ENCODE measurements at regions not wholly inside any gene's neighbourhood (a gene's known extent, or its start where the extent isn't known, plus 50 kb on each side); places are given as distances from the start of the nearest gene placed in this dataset.
A peak's percentile ranks its signal among the peaks of the same experiment; 100 is the strongest.

DNA sequence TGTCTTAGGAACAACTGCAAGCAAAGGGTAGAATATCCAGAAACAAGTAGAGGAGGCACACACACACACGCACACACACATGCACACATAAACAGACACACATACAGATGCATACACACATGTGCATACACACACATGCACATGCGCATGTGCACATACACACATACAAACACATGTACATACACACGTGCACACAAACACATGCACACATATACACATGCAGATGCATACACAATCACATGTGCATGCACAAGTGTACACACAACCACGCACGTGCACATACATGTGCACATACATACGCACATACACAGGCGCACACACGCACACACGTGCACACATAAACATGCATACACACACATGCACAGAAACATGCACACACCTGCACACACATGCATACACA is 206.5 kb upstream of the OPRM1 start:
- in situ Hi-C loops (cut with HindIII; ENCODE audit: low pct_ligation_motif_present, low sequenced_read_pairs), result no loop called here

DNA sequence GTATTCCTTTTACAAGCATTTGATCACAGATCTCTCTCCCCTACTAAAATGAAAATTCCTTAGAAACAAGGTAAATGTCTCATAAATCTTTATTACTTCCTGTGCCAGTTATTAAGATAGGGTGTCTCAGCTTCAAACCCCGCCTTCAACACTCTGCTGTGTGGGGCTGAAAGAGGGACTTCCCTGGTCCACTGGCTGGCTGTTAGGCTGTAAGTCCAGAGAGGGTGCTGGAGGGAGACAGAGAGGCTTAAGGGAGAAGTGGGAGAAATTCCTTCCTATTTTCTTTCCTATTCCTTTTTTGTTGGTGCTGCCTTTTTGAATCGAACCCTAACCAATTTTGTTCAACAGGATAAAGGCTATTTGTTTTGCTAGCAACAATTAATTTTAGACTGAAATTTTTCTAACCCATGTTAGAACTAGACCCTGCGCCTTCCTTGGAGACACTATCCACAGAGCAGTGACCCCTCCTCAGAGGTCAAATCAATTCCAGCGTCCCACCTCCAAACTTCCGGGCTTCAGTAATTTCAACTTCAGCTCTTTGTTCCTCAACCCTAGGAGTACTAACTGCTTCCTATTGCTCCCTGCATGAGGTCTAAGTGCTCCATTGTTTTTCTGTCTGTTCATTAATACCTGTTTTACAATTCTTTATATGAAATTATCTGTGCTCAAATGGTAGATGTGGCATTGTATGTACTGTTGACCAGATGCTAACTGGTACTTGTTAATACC is 207.5 kb upstream of the OPRM1 start:
- TF ChIP-seq, protein P1, sequence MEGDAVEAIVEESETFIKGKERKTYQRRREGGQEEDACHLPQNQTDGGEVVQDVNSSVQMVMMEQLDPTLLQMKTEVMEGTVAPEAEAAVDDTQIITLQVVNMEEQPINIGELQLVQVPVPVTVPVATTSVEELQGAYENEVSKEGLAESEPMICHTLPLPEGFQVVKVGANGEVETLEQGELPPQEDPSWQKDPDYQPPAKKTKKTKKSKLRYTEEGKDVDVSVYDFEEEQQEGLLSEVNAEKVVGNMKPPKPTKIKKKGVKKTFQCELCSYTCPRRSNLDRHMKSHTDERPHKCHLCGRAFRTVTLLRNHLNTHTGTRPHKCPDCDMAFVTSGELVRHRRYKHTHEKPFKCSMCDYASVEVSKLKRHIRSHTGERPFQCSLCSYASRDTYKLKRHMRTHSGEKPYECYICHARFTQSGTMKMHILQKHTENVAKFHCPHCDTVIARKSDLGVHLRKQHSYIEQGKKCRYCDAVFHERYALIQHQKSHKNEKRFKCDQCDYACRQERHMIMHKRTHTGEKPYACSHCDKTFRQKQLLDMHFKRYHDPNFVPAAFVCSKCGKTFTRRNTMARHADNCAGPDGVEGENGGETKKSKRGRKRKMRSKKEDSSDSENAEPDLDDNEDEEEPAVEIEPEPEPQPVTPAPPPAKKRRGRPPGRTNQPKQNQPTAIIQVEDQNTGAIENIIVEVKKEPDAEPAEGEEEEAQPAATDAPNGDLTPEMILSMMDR (IDR thresholded peaks at IDR 0.05; ENCODE audit: low read depth, low read length, missing control alignments), result no peak
- Histone ChIP-seq H3K4me3 (ENCODE audit: low read depth, low read length) (no peak overlapping the region), H3K27me3 (replicated peaks) (no peaks in the 10 kb centered on the region), H3K36me3 (replicated peaks) (no peaks in the 10 kb centered on the region), H3K27ac (no peak overlapping the region)
- in situ Hi-C loops (cut with HindIII; ENCODE audit: low pct_ligation_motif_present, low sequenced_read_pairs), result no loop called here
- no peak for DNase-seq

More for the DNA sequence above, 206.5 kb upstream of the OPRM1 start:
- Histone ChIP-seq H3K4me3 (ENCODE audit: low read depth, low read length) (no peak overlapping the region), H3K36me3 (replicated peaks) (no peaks in the 10 kb centered on the region), H3K27ac (no peak overlapping the region), H3K27me3 (replicated peaks) (no peaks in the 10 kb centered on the region)
- DNase-seq, result no peak
- TF ChIP-seq, protein P1 (IDR thresholded peaks at IDR 0.05; ENCODE audit: low read depth, low read length, missing control alignments), result no peak

DNA sequence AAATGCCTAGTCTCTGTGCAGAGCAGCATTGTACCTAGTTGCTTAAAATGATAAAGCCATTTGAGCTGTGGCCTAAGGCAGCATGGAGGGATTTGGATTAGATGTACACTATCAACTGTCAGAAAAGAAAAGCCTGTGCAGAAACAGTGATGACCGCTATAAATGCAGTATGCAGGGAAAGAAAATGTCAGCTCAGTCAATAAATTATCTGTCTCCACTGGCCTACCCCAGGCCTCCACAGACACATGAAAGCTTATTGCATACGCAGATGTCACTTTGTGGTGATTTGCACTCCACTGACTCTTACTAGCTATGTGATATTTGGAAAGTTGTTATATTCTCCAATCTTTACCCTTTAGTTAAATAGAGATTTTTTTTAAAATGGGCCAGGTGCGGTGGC is 221.9 kb upstream of the OPRM1 start:
- no peak overlapping the region for H3K27ac ChIP-seq
- no peaks in the 10 kb centered on the region for H3K27me3 ChIP-seq (replicated peaks)
- no peak overlapping the region for H3K4me3 ChIP-seq (ENCODE audit: low read depth, low read length)
- no peak for DNase-seq
- in situ Hi-C loops (cut with HindIII; ENCODE audit: low pct_ligation_motif_present, low sequenced_read_pairs), result no loop called here
- TF ChIP-seq, protein P1 (IDR thresholded peaks at IDR 0.05; ENCODE audit: low read depth, low read length, missing control alignments), result no peak
- H3K36me3 ChIP-seq (replicated peaks), result no peaks in the 10 kb centered on the region

DNA sequence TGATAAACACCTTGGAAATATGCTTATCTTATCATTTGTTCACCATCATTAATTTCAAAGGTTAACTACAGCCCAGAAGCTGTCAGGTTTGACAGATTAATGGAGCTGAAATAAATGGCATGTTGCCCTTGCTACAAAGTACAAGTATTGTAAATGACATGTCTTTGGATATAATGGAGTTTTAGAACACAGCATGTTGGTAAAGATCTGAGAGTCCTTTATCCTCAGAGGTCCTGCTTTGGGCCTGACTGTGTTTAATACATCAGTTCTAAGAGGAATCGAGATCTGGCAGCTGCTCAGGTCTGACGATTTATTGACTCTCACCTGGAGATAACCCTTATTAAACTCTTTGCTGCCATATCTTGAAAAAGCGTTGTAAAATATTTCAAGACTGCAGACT is 222.7 kb upstream of the OPRM1 start:
- in situ Hi-C loops (cut with HindIII; ENCODE audit: low pct_ligation_motif_present, low sequenced_read_pairs), result no loop called here
- DNase-seq, result no peak
- TF ChIP-seq, protein P1 (IDR thresholded peaks at IDR 0.05; ENCODE audit: low read depth, low read length, missing control alignments), result no peak

DNA sequence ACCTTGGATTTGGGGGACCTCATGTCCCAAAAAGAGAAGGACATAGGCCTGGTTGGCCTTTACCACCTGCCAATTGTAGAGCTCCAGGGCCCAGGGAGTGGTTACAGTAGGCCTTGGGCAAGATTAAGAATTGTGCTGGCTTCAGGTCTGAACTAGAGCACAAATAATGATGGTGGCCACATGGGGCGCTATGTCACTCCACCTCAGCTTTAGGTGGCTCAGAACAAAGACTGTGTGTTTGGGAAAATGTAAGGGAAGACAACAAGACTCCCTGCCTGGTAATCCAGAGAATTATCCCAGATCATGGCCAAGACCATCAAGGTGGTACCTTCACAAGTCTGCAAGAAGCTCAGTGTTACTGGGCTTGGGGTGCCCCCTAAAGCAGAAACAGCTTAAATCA is 224.9 kb upstream of the OPRM1 start:
- in situ Hi-C loops (cut with HindIII; ENCODE audit: low pct_ligation_motif_present, low sequenced_read_pairs), result no loop called here
- Histone ChIP-seq H3K27me3 (replicated peaks) (no peaks in the 10 kb centered on the region), H3K36me3 (replicated peaks) (no peaks in the 10 kb centered on the region), H3K4me3 (ENCODE audit: low read depth, low read length) (no peak overlapping the region), H3K27ac (no peak overlapping the region)
- DNase-seq, result no peak
- TF ChIP-seq, protein P1 (IDR thresholded peaks at IDR 0.05; ENCODE audit: low read depth, low read length, missing control alignments), result peak; percentile 37

More for the DNA sequence above, 222.7 kb upstream of the OPRM1 start:
- Histone ChIP-seq H3K27me3 (replicated peaks) (no peaks in the 10 kb centered on the region), H3K27ac (no peak overlapping the region), H3K36me3 (replicated peaks) (no peaks in the 10 kb centered on the region), H3K4me3 (ENCODE audit: low read depth, low read length) (no peak overlapping the region)
